IMR-90 (cell line): ENCODE measurements at regions not wholly inside any gene's neighbourhood (a gene's known extent, or its start where the extent isn't known, plus 50 kb on each side); places are given as distances from the start of the nearest gene placed in this dataset.
A peak's percentile ranks its signal among the peaks of the same experiment; 100 is the strongest.

Experiments
- BHLHE40 ChIP-seq: fragments of 150-350 bp; IDR thresholded peaks from 2 replicates; pipeline ENCODE4 v1.6.1; 2016; ENCODE audit warnings: mild to moderate bottlenecking, low read depth, low read length
- CEBPB ChIP-seq: IDR thresholded peaks from 2 replicates; pipeline ENCODE4 v1.6.1; 2012; ENCODE audit warnings: low read depth, low read length, improper control_type of control experiment
- CHD1 ChIP-seq: IDR thresholded peaks from 2 replicates; pipeline ENCODE4 v1.6.1; 2012; ENCODE audit warnings: low read depth, low read length, improper control_type of control experiment
- CTCF ChIP-seq: conservative IDR thresholded peaks from 2 replicates; pipeline ENCODE4 v1.5.1; 2012; ENCODE audit warnings: mild to moderate bottlenecking, low read depth, low read length, improper control_type of control experiment
- POLR2A ChIP-seq: IDR thresholded peaks from 2 replicates; pipeline ENCODE4 v1.6.1; 2012; ENCODE audit warnings: mild to moderate bottlenecking, low read depth, low read length
- RAD21 ChIP-seq: IDR thresholded peaks from 2 replicates; pipeline ENCODE4 v1.6.1; 2012; ENCODE audit warnings: low read length, improper control_type of control experiment
- RCOR1 ChIP-seq: IDR thresholded peaks from 2 replicates; pipeline ENCODE4 v1.6.1; 2012; ENCODE audit warnings: mild to moderate bottlenecking, low read length, improper control_type of control experiment; ENCODE audit not compliant: insufficient replicate concordance
- RFX5 ChIP-seq: IDR thresholded peaks from 2 replicates; pipeline ENCODE4 v1.8.0; 2012; ENCODE audit warnings: low read depth, mild to moderate bottlenecking, low read length, moderate library complexity

DNA sequence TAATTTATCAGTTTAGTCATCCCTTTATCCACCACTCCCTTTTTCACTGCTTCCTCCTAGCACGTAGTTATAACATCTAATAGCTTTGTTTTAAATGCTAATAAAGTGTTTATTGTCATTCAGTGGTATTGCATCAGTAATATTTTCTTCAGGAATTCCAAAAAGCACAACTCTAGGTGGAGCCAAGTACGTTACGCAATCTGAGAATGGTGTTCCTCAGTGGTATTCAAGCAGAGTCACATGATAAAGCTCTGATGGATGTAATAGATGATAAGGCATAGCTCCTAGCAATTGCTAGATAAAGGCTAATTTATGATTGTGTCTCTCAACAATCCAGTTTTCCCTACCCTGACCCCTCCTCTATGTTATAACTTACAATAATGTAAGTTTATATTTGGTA, 494.6 kb upstream of the ADGRL4 start:
- TF ChIP-seq CTCF (no peak), BHLHE40 (no peak), RAD21 (no peak), RCOR1 (no peak), RFX5 (no peak), CHD1 (no peak), CEBPB (peak; percentile 88), POLR2A (no peak)
